ENCODE measurements at regions not wholly inside any gene's neighbourhood (a gene's known extent, or its start where the extent isn't known, plus 50 kb on each side); places are given as distances from the start of the nearest gene placed in this dataset.

DNA sequence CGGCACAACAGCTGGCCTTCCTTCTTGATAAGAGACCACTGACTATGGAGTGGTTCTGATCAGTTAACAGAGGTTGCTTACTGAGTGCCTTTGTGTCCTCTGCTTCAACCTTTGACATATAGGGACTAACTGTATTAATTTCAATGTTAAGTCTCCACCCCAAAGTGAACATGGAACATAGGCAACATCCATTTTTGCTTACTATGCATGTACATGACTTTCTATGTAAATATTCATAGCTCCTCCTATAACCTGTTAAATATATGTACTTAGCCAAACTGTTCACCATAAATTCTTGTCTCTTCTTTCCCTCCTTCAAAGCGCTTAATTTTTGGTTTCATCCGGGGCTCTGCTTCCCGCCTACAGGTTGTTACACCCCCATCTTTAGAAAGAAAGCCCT, 334.8 kb downstream of the EPM2A start:
- TF ChIP-seq, protein P1, sequence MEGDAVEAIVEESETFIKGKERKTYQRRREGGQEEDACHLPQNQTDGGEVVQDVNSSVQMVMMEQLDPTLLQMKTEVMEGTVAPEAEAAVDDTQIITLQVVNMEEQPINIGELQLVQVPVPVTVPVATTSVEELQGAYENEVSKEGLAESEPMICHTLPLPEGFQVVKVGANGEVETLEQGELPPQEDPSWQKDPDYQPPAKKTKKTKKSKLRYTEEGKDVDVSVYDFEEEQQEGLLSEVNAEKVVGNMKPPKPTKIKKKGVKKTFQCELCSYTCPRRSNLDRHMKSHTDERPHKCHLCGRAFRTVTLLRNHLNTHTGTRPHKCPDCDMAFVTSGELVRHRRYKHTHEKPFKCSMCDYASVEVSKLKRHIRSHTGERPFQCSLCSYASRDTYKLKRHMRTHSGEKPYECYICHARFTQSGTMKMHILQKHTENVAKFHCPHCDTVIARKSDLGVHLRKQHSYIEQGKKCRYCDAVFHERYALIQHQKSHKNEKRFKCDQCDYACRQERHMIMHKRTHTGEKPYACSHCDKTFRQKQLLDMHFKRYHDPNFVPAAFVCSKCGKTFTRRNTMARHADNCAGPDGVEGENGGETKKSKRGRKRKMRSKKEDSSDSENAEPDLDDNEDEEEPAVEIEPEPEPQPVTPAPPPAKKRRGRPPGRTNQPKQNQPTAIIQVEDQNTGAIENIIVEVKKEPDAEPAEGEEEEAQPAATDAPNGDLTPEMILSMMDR (conservative IDR thresholded peaks at IDR 0.05; ENCODE audit: low read depth, low read length) = no peak
- TF ChIP-seq EZH2 (IDR thresholded peaks at IDR 0.05; ENCODE audit: low read length, unreplicated experiment) (no peak), EZH2phosphoT487 (IDR thresholded peaks at IDR 0.05; ENCODE audit: borderline replicate concordance, low read length) (no peak)

All from PC-3 (cell line).